ENCODE measurements at regions not wholly inside any gene's neighbourhood (a gene's known extent, or its start where the extent isn't known, plus 50 kb on each side); places are given as distances from the start of the nearest gene placed in this dataset.

DNA sequence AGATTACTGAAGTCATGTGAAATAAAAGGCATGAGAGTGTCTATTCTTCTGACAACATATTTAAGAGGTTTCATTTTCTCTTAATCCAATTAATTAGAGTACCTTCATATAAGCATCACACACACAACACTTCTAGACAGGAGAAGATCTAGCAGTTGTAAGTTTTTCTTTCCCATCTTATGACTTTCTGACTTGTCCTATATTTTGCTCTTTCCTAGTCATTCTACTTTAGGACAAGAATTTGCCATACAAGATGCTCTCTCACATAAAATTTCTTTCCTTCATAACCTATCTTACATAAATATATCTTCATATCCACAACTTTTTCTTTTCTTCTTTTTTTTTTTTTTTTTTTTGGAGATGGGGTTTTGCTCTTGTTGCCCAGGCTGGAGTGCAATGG is 118.3 kb upstream of the SERPIND1 start:
- no peaks in the 10 kb centered on the region for H3K9me3 ChIP-seq

DNA sequence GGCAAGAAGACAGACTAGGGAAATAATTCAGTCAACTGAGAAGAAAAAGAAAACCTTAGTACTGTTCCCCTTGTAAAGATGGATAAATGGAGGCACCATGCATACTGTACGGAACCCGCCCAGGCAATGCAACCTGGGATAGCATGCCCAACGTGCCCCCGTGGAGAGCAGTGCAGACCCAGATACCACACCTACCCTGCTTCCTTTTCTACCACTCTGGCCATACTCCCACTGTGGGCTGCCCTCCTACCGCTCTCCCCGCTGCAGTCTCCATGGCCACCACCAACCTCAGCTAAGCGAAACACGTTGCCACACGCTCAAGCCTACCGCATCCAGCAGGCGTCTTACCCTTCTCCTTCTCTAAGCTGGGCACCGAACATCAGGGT is 117.4 kb upstream of the SERPIND1 start:
- Histone ChIP-seq H3K27me3 (no peaks in the 10 kb centered on the region), H3K4me3 (no peak overlapping the region), H3K36me3 (no peaks in the 10 kb centered on the region), H3K9me3 (no peaks in the 10 kb centered on the region), H3K4me1 (no peaks in the 10 kb centered on the region), H3K27ac (no peak overlapping the region)
- TF ChIP-seq, protein P1, sequence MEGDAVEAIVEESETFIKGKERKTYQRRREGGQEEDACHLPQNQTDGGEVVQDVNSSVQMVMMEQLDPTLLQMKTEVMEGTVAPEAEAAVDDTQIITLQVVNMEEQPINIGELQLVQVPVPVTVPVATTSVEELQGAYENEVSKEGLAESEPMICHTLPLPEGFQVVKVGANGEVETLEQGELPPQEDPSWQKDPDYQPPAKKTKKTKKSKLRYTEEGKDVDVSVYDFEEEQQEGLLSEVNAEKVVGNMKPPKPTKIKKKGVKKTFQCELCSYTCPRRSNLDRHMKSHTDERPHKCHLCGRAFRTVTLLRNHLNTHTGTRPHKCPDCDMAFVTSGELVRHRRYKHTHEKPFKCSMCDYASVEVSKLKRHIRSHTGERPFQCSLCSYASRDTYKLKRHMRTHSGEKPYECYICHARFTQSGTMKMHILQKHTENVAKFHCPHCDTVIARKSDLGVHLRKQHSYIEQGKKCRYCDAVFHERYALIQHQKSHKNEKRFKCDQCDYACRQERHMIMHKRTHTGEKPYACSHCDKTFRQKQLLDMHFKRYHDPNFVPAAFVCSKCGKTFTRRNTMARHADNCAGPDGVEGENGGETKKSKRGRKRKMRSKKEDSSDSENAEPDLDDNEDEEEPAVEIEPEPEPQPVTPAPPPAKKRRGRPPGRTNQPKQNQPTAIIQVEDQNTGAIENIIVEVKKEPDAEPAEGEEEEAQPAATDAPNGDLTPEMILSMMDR (IDR thresholded peaks at IDR 0.05), result no peak
- intact Hi-C loops (cut with DNase I), result no loop called here
- ATAC-seq (no peak), DNase-seq (no peak)

More for the DNA sequence above, 118.3 kb upstream of the SERPIND1 start:
- H3K27ac ChIP-seq, result no peak overlapping the region
- DNase-seq (no peak), ATAC-seq (no peak)
- no peaks in the 10 kb centered on the region for H3K27me3 ChIP-seq
- TF ChIP-seq, protein P1 (IDR thresholded peaks at IDR 0.05), result no peak
- H3K36me3 ChIP-seq, result no peaks in the 10 kb centered on the region
- H3K4me1 ChIP-seq, result no peaks in the 10 kb centered on the region
- no peak overlapping the region for H3K4me3 ChIP-seq
- intact Hi-C loops (cut with DNase I), result no loop called here

DNA sequence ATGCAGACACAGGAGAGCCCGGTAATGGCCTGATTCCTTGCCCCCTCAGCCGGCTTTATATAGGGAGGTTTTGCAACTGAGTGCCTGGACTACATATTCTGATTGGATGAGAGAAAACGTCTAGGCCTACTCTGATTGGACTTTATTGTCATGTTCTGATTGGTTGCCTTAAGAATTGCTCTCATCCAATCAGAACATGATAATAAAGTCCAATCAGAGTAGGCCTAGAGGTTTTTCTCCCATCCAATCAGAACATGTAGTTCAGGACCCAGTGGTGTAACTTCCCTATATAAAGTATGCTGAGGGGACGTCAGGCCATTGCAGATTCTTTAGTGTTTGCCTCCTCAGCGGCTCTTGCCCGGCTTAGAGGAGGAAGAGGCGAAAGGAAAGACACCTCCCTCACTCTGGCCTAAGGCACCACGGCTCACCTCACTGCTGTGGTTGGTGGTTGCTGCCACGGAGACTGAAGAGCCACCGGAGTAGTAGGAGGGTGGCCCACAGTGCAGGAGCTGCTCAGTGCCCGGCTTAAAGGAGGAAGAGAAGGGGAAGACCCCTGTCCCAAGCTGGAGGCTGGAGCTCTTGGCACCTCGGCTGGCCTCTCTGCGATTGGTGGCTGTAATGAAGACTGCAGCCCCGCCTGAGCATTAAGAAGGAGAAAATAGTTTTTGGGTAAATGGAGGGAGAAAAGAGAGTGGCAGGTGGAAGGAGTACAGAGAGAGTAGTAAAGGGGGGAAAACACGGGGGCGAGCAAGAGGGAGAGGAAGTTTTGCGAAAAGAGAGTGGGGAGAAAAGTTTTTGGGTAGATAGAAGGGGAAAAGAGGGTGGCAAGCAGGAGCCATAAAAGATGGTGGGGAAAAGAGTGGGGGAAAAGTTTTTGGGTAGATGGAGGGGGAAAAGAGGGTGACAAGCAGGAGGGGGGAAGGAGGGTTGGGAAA is 116.7 kb upstream of the SERPIND1 start:
- no peaks in the 10 kb centered on the region for H3K36me3 ChIP-seq
- ATAC-seq (no peak), DNase-seq (no peak)
- H3K27ac ChIP-seq, result no peak overlapping the region
- no peaks in the 10 kb centered on the region for H3K9me3 ChIP-seq
- intact Hi-C loops (cut with DNase I), result no loop called here
- H3K4me3 ChIP-seq, result no peak overlapping the region
- no peaks in the 10 kb centered on the region for H3K4me1 ChIP-seq
- H3K27me3 ChIP-seq, result no peaks in the 10 kb centered on the region
- TF ChIP-seq, protein P1 (IDR thresholded peaks at IDR 0.05), result no peak

Data from upper lobe of right lung (tissue), 1 donor.